ENCODE measurements at regions not wholly inside any gene's neighbourhood (a gene's known extent, or its start where the extent isn't known, plus 50 kb on each side); places are given as distances from the start of the nearest gene placed in this dataset.

GRCh38 chr3:134709561-134710312, 58.9 kb upstream of the KY start:
- Histone ChIP-seq H3K14ac (replicated peaks; ENCODE audit: low read depth, low read length) (no peak overlapping the region), H3K36me3 (ENCODE audit: control insufficient read depth, insufficient read depth, low read length) (no peaks in the 10 kb centered on the region), H2AK5ac (ENCODE audit: low read depth, low read length) (no peak overlapping the region), H3K9me1 (ENCODE audit: insufficient read depth, low read length) (peaks cover 8% of the 10 kb centered on the region; the same call in 1 of the 2 replicates), H4K91ac (ENCODE audit: insufficient read depth, low read depth, low read length) (no peak overlapping the region), H3K4me2 (ENCODE audit: low read depth, low read length) (no peak overlapping the region), H3K27ac (ENCODE audit: insufficient read depth, low read length) (no peak overlapping the region), H2BK120ac (ENCODE audit: low read depth, low read length) (no peak overlapping the region), H3K27me3 (ENCODE audit: control insufficient read depth, insufficient read depth, low read length) (no peaks in the 10 kb centered on the region), H4K8ac (ENCODE audit: low read depth in 2 of 2, low read length in 2 of 2) (no peak overlapping the region), H3K79me1 (ENCODE audit: low read depth in 1 of 2, low read length in 2 of 2) (no peaks in the 10 kb centered on the region), H2BK5ac (ENCODE audit: low read depth, low read length, poor library complexity, severe bottlenecking) (no peak overlapping the region), H3K9me3 (ENCODE audit: control insufficient read depth, insufficient read depth, low read length) (no peaks in the 10 kb centered on the region), H3K18ac (ENCODE audit: low read depth, low read length) (no peak overlapping the region), H2BK15ac (ENCODE audit: low read depth, low read length) (no peak overlapping the region), H4K5ac (ENCODE audit: low read depth, low read length) (no peak overlapping the region), H3K23ac (ENCODE audit: low read depth, low read length) (no peak overlapping the region), H2BK20ac (ENCODE audit: low read depth, low read length) (no peak overlapping the region), H3K4me1 (ENCODE audit: control insufficient read depth, insufficient read depth, low read length) (no peaks in the 10 kb centered on the region), H2AK9ac (replicated peaks; ENCODE audit: low read depth, low read length, poor library complexity) (no peak overlapping the region), H3K4me3 (ENCODE audit: insufficient read depth, low read depth, low read length) (no peak overlapping the region), H3K56ac (ENCODE audit: extremely low read depth, insufficient read depth, low read length) (no peak overlapping the region), H4K20me1 (ENCODE audit: insufficient read depth, low read length) (no peaks in the 10 kb centered on the region), H3K4ac (ENCODE audit: low read depth, low read length) (no peak overlapping the region), H3K9ac (ENCODE audit: low read depth, low read length) (no peak overlapping the region), H2AFZ (replicated peaks; ENCODE audit: low read length, poor library complexity) (peak overlapping the region; percentile 47)
- in situ Hi-C loops (cut with MboI; ENCODE audit: low sequenced_read_pairs): no loop called here
- dilution Hi-C loops (cut with HindIII; ENCODE audit: low sequenced_read_pairs, unreplicated experiment): no loop called here
- no TSS peak for BruUV-seq (replicated peaks)
- no peak for TF ChIP-seq MXI1 (IDR thresholded peaks at IDR 0.05; ENCODE audit: borderline replicate concordance, low read depth, low read length)
- no peak for TF ChIP-seq FOS (IDR thresholded peaks at IDR 0.05; ENCODE audit: low read depth, low read length)
- TF ChIP-seq CEBPB (IDR thresholded peaks at IDR 0.05; ENCODE audit: low read depth, low read length): no peak
- no peak for TF ChIP-seq CHD1 (IDR thresholded peaks at IDR 0.05; ENCODE audit: low read depth, low read length)
- TF ChIP-seq POLR2A (IDR thresholded peaks at IDR 0.05; ENCODE audit: low read depth, low read length): no peak
- TF ChIP-seq BHLHE40 (IDR thresholded peaks at IDR 0.05; ENCODE audit: low read depth, low read length): no peak
- 0 out of 2 replicates have a peak, but pooled peaks have one; percentile 17 for TF ChIP-seq MAFK (IDR thresholded peaks at IDR 0.05; ENCODE audit: low read depth, low read length)
- DNase-seq (no peak), ATAC-seq (ENCODE audit: low read depth) (peak; percentile 40; the same call in 1 of the 2 replicates)
- intact Hi-C loops (cut with micrococcal nuclease): no loop called here
- ChIA-PET CTCF (interaction anchor here (0.7 kb wide), 1 partner anchor 13 kb away, joined by 4 read pairs; no protein-coding TSS in a partner anchor), POLR2A (ENCODE audit: unreplicated experiment) (no interaction called here)
- WGBS, 2 experiments (ENCODE audit: extremely low coverage in 2 of 2, insufficient read length in 1 of 2): no CpG with 5 or more reads among the region's 5 CpGs

All from IMR-90 (cell line).